ENCODE measurements at regions not wholly inside any gene's neighbourhood (a gene's known extent, or its start where the extent isn't known, plus 50 kb on each side); places are given as distances from the start of the nearest gene placed in this dataset.
A peak's percentile ranks its signal among the peaks of the same experiment; 100 is the strongest.

- no peak for DNase-seq
Observed at GRCh38 chr4:123776267-123776666, 379.7 kb downstream of the SPRY1 start.

GRCh38 chr4:123777373-123777772 lies 380.8 kb downstream of the SPRY1 start:
- DNase-seq: peak; percentile 60

GRCh38 chr4:123783151-123783790 lies 386.7 kb downstream of the SPRY1 start:
- no peak for DNase-seq

GRCh38 chr4:123783921-123784320 lies 387.3 kb downstream of the SPRY1 start:
- no peak for DNase-seq

- no peak for DNase-seq
Observed at GRCh38 chr4:123784626-123785025, 388.0 kb downstream of the SPRY1 start.

- DNase-seq: peak; percentile 83
Observed at GRCh38 chr4:123785538-123785937, 388.9 kb downstream of the SPRY1 start.

GRCh38 chr4:123786163-123786915 lies 389.7 kb downstream of the SPRY1 start:
- DNase-seq: no peak

GRCh38 chr4:123786920-123787319 lies 390.3 kb downstream of the SPRY1 start:
- DNase-seq: peak; percentile 88

- no peak for DNase-seq
Observed at GRCh38 chr4:123787512-123788080, 391.0 kb downstream of the SPRY1 start.

GRCh38 chr4:123788577-123788976 lies 392.0 kb downstream of the SPRY1 start:
- no peak for DNase-seq

GRCh38 chr4:123790681-123791080 lies 394.1 kb downstream of the SPRY1 start:
- no peak for DNase-seq

- no peak for DNase-seq
Observed at GRCh38 chr4:123802082-123802645, 405.6 kb downstream of the SPRY1 start.

GRCh38 chr4:123802933-123803332 lies 406.3 kb downstream of the SPRY1 start:
- DNase-seq: no peak

- DNase-seq: no peak
Observed at GRCh38 chr4:123804196-123804721, 407.7 kb downstream of the SPRY1 start.

- DNase-seq: no peak
Observed at GRCh38 chr4:123806056-123806455, 409.5 kb downstream of the SPRY1 start.

GRCh38 chr4:123807187-123807586 lies 410.6 kb downstream of the SPRY1 start:
- DNase-seq: no peak

- no peak for DNase-seq
Observed at GRCh38 chr4:123807866-123808265, 411.3 kb downstream of the SPRY1 start.

GRCh38 chr4:123809864-123810263 lies 413.3 kb downstream of the SPRY1 start:
- no peak for DNase-seq

- no peak for DNase-seq
Observed at GRCh38 chr4:123812066-123812390, 415.4 kb downstream of the SPRY1 start.

GRCh38 chr4:123813901-123814300 lies 417.3 kb downstream of the SPRY1 start:
- DNase-seq: no peak

- no peak for DNase-seq
Observed at GRCh38 chr4:123816462-123816861, 419.9 kb downstream of the SPRY1 start.

- no peak for DNase-seq
Observed at GRCh38 chr4:123817025-123817688, 420.6 kb downstream of the SPRY1 start.

- no peak for DNase-seq
Observed at GRCh38 chr4:123819362-123820035, 422.9 kb downstream of the SPRY1 start.
